ENCODE measurements at regions not wholly inside any gene's neighbourhood (a gene's known extent, or its start where the extent isn't known, plus 50 kb on each side); places are given as distances from the start of the nearest gene placed in this dataset.
"Not testable (repeated sequence)": the region's sequence is repeated elsewhere in the genome, so short reads cannot be mapped to it uniquely, and the experiment has no call there.

- DNase-seq, result no peak
Observed at GRCh38 chr5:173423452-173424117, 95.4 kb upstream of the STC2 start.

- DNase-seq, result no peak
Observed at GRCh38 chr5:173420108-173420507, 91.9 kb upstream of the STC2 start.

- no peak for DNase-seq
Observed at GRCh38 chr5:173413471-173413982, 85.3 kb upstream of the STC2 start.

- DNase-seq, result no peak
Observed at GRCh38 chr5:173412566-173412965, 84.4 kb upstream of the STC2 start.

GRCh38 chr5:173411791-173412555, 83.8 kb upstream of the STC2 start:
- DNase-seq, result no peak

- DNase-seq, result no peak
Observed at GRCh38 chr5:173410459-173411233, 82.4 kb upstream of the STC2 start.

GRCh38 chr5:173408946-173409345, 80.7 kb upstream of the STC2 start:
- no peak for DNase-seq

- no peak for DNase-seq
Observed at GRCh38 chr5:173399851-173400250, 71.6 kb upstream of the STC2 start.

GRCh38 chr5:173397516-173397915, 69.3 kb upstream of the STC2 start:
- DNase-seq, result no peak

GRCh38 chr5:173396311-173396993, 68.2 kb upstream of the STC2 start:
- DNase-seq, result no peak

GRCh38 chr5:173395933-173396308, 67.7 kb upstream of the STC2 start:
- DNase-seq, result no peak

- no peak for DNase-seq
Observed at GRCh38 chr5:173395257-173395932, 67.2 kb upstream of the STC2 start.

GRCh38 chr5:173394701-173395100, 66.5 kb upstream of the STC2 start:
- DNase-seq, result no peak

GRCh38 chr5:173392172-173392571, 64.0 kb upstream of the STC2 start:
- DNase-seq, result no peak

- DNase-seq, result no peak
Observed at GRCh38 chr5:173391031-173391430, 62.8 kb upstream of the STC2 start.

GRCh38 chr5:173387293-173387692, 59.1 kb upstream of the STC2 start:
- not testable (repeated sequence) for DNase-seq

GRCh38 chr5:173385832-173386360, 57.7 kb upstream of the STC2 start:
- DNase-seq, result no peak

GRCh38 chr5:173383711-173384110, 55.5 kb upstream of the STC2 start:
- no peak for DNase-seq

GRCh38 chr5:173378727-173379126, 50.5 kb upstream of the STC2 start:
- DNase-seq, result no peak

All from left kidney (tissue), 1 donor.